ENCODE measurements at regions not wholly inside any gene's neighbourhood (a gene's known extent, or its start where the extent isn't known, plus 50 kb on each side); places are given as distances from the start of the nearest gene placed in this dataset.

- TF ChIP-seq CTCF (IDR thresholded peaks at IDR 0.05; ENCODE audit: low read length) (no peak), EZH2 (optimal IDR thresholded peaks at IDR 0.05; ENCODE audit: low read depth, low read length) (no peak), EZH2phosphoT487 (IDR thresholded peaks at IDR 0.05; ENCODE audit: low read length) (no peak)
These were observed 186.9 kb downstream of the EMP1 start for GRCh38 chr12:13383379-13383778.

Data from MM.1S (cell line).